ENCODE measurements at regions not wholly inside any gene's neighbourhood (a gene's known extent, or its start where the extent isn't known, plus 50 kb on each side); places are given as distances from the start of the nearest gene placed in this dataset.
"Not testable (repeated sequence)": the region's sequence is repeated elsewhere in the genome, so short reads cannot be mapped to it uniquely, and the experiment has no call there.

DNA sequence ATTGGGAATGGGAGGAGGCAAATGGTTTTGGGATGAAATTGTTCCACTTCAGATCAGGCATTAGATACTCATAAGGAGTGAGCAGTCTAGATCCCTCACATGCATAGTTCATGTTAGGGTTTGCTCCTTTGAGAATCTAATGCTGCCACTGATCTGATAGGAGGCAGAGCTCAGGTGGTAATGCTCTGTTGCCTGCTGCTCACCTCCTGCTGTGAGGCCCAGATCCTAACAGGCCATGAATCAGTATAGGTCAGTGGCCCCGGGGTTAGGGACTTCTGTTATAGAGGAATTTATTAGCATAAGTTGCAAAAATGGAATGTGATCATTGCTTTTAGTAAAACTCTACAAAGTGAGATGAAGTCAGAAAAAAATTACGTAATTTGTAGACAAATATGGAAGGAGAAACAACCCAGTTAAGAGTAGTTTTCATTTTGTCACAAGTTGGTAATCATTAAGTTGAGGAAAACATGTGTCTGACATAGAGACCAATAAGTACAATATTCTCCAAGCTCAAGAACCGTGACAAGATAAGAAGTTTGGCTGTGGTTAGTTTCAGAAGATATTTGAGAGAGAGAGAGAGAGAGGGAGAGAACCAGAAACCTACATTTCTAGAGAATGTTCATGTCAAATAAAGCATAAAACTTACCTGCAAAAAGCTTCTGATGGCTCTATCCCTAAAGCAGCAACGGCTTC lies 689.7 kb upstream of the PRMT6 start:
- no peak overlapping the region for H3K4ac ChIP-seq (ENCODE audit: low read depth, low read length)
- no peak overlapping the region for H2BK5ac ChIP-seq (ENCODE audit: low read depth, low read length, poor library complexity)
- no peak overlapping the region for H4K8ac ChIP-seq (ENCODE audit: low read depth, low read length)
- no peaks in the 10 kb centered on the region for H3K79me1 ChIP-seq (ENCODE audit: low read length)
- H3K23ac ChIP-seq (ENCODE audit: low read length) = no peak overlapping the region
- H4K12ac ChIP-seq (ENCODE audit: low read depth, low read length) = no peak overlapping the region
- no peak overlapping the region for H3K9ac ChIP-seq (ENCODE audit: low read length)
- H3K4me2 ChIP-seq (ENCODE audit: low read length) = no peak overlapping the region
- DNase-seq = no peak
- no peaks in the 10 kb centered on the region for H3K27me3 ChIP-seq (ENCODE audit: insufficient read depth, low read length)
- no peak overlapping the region for H2BK120ac ChIP-seq (ENCODE audit: insufficient read depth, low read length, poor library complexity)
- no peak overlapping the region for H3K4me3 ChIP-seq (ENCODE audit: low read depth, low read length)
- H3K79me2 ChIP-seq (ENCODE audit: control insufficient read depth, insufficient read depth, low read length, poor library complexity) = no peaks in the 10 kb centered on the region
- no peak overlapping the region for H3K18ac ChIP-seq (ENCODE audit: low read length)
- no peak overlapping the region for H2AK5ac ChIP-seq (ENCODE audit: low read length)
- no CpG with 5 or more reads among the region's 4 CpGs for WGBS (ENCODE audit: extremely low coverage, insufficient coverage, insufficient read length)
- H3K9me3 ChIP-seq (ENCODE audit: insufficient read depth, low read depth, low read length) = no peaks in the 10 kb centered on the region
- no peak overlapping the region for H4K91ac ChIP-seq (ENCODE audit: low read depth, low read length)
- no peak overlapping the region for H3K27ac ChIP-seq (ENCODE audit: low read depth, low read length)
- H2BK12ac ChIP-seq (ENCODE audit: low read length) = no peak overlapping the region
- no peaks in the 10 kb centered on the region for H3K36me3 ChIP-seq (ENCODE audit: control insufficient read depth in 1 of 2, insufficient read depth in 2 of 2, low read length in 2 of 2)
- H3K14ac ChIP-seq (ENCODE audit: low read length) = no peak overlapping the region
- H2AFZ ChIP-seq (ENCODE audit: insufficient read depth, low read length, poor library complexity) = no peak overlapping the region
- no peaks in the 10 kb centered on the region for H3K4me1 ChIP-seq (ENCODE audit: control insufficient read depth in 1 of 2, insufficient read depth in 2 of 2, low read length in 2 of 2)

DNA sequence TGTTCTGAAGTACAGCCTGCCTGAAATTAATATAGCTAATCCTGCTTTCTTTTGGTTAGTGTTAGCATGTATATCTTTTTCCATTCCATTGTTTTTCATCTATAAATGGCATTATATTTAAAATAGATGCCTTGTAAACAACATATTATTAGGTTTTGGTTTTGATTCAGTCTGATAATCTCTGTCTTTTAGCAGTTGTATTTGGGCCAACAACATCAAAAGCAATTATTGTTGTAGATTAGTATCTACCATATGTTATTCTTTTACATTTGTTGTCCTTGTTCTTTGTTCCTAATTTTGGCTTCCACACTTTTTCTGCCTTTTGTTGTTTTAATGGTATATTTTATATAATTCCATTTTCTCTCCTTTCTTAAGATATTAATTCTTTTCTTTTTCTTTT lies 678.2 kb upstream of the PRMT6 start:
- Histone ChIP-seq H3K9ac (ENCODE audit: low read length) (no peak overlapping the region), H3K27me3 (ENCODE audit: insufficient read depth, low read length) (no peaks in the 10 kb centered on the region), H3K4me1 (ENCODE audit: control insufficient read depth in 1 of 2, insufficient read depth in 2 of 2, low read length in 2 of 2) (no peaks in the 10 kb centered on the region), H3K4me3 (ENCODE audit: low read depth, low read length) (no peak overlapping the region), H2BK120ac (ENCODE audit: insufficient read depth, low read length, poor library complexity) (no peak overlapping the region), H3K4ac (ENCODE audit: low read depth, low read length) (no peak overlapping the region), H3K36me3 (ENCODE audit: control insufficient read depth in 1 of 2, insufficient read depth in 2 of 2, low read length in 2 of 2) (no peaks in the 10 kb centered on the region), H3K9me3 (ENCODE audit: insufficient read depth, low read depth, low read length) (no peaks in the 10 kb centered on the region), H2BK12ac (ENCODE audit: low read length) (no peak overlapping the region), H4K12ac (ENCODE audit: low read depth, low read length) (no peak overlapping the region), H4K91ac (ENCODE audit: low read depth, low read length) (no peak overlapping the region), H3K18ac (ENCODE audit: low read length) (no peak overlapping the region), H2AFZ (ENCODE audit: insufficient read depth, low read length, poor library complexity) (no peak overlapping the region), H4K8ac (ENCODE audit: low read depth, low read length) (no peak overlapping the region), H3K27ac (ENCODE audit: low read depth, low read length) (no peak overlapping the region), H3K4me2 (ENCODE audit: low read length) (no peak overlapping the region), H3K14ac (ENCODE audit: low read length) (no peak overlapping the region), H2AK5ac (ENCODE audit: low read length) (no peak overlapping the region), H3K23ac (ENCODE audit: low read length) (no peak overlapping the region), H2BK5ac (ENCODE audit: low read depth, low read length, poor library complexity) (no peak overlapping the region), H3K79me1 (ENCODE audit: low read length) (no peaks in the 10 kb centered on the region), H3K79me2 (ENCODE audit: control insufficient read depth, insufficient read depth, low read length, poor library complexity) (no peaks in the 10 kb centered on the region)
- no peak for DNase-seq

DNA sequence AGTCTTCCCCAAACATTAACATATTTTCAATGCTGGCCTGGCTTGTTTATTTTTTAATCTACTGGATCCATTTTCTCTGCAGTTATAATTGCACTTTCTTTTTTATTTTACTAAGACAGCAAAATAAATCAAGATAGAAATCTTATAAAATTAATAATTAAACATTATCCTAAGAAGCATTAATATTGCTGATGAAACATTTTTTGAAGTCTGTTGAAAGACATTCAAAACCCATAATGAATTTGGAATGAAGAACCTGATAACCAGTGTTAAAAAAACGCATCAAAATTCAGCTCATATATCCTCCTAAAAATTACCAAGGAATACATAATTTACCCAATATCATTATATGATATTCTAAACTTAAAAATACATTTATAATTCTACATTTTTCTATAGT lies 675.7 kb upstream of the PRMT6 start:
- H3K4me2 ChIP-seq (ENCODE audit: low read length) = no peak overlapping the region
- no peak overlapping the region for H3K4me3 ChIP-seq (ENCODE audit: low read depth, low read length)
- H3K79me2 ChIP-seq (ENCODE audit: control insufficient read depth, insufficient read depth, low read length, poor library complexity) = no peaks in the 10 kb centered on the region
- no peaks in the 10 kb centered on the region for H3K79me1 ChIP-seq (ENCODE audit: low read length)
- no peaks in the 10 kb centered on the region for H3K27me3 ChIP-seq (ENCODE audit: insufficient read depth, low read length)
- no CpG with 5 or more reads among the region's 1 CpG for WGBS (ENCODE audit: extremely low coverage, insufficient coverage, insufficient read length)
- no peak overlapping the region for H3K23ac ChIP-seq (ENCODE audit: low read length)
- no peaks in the 10 kb centered on the region for H3K4me1 ChIP-seq (ENCODE audit: control insufficient read depth in 1 of 2, insufficient read depth in 2 of 2, low read length in 2 of 2)
- H3K14ac ChIP-seq (ENCODE audit: low read length) = no peak overlapping the region
- no peak overlapping the region for H3K27ac ChIP-seq (ENCODE audit: low read depth, low read length)
- H2BK120ac ChIP-seq (ENCODE audit: insufficient read depth, low read length, poor library complexity) = no peak overlapping the region
- H2AFZ ChIP-seq (ENCODE audit: insufficient read depth, low read length, poor library complexity) = no peak overlapping the region
- H2AK5ac ChIP-seq (ENCODE audit: low read length) = no peak overlapping the region
- H3K18ac ChIP-seq (ENCODE audit: low read length) = no peak overlapping the region
- H2BK5ac ChIP-seq (ENCODE audit: low read depth, low read length, poor library complexity) = no peak overlapping the region
- H3K9me3 ChIP-seq (ENCODE audit: insufficient read depth, low read depth, low read length) = no peaks in the 10 kb centered on the region
- H2BK12ac ChIP-seq (ENCODE audit: low read length) = no peak overlapping the region
- H3K36me3 ChIP-seq (ENCODE audit: control insufficient read depth in 1 of 2, insufficient read depth in 2 of 2, low read length in 2 of 2) = no peaks in the 10 kb centered on the region
- no peak overlapping the region for H4K12ac ChIP-seq (ENCODE audit: low read depth, low read length)
- no peak overlapping the region for H4K91ac ChIP-seq (ENCODE audit: low read depth, low read length)
- no peak for DNase-seq
- H3K4ac ChIP-seq (ENCODE audit: low read depth, low read length) = no peak overlapping the region
- H4K8ac ChIP-seq (ENCODE audit: low read depth, low read length) = no peak overlapping the region
- H3K9ac ChIP-seq (ENCODE audit: low read length) = no peak overlapping the region

DNA sequence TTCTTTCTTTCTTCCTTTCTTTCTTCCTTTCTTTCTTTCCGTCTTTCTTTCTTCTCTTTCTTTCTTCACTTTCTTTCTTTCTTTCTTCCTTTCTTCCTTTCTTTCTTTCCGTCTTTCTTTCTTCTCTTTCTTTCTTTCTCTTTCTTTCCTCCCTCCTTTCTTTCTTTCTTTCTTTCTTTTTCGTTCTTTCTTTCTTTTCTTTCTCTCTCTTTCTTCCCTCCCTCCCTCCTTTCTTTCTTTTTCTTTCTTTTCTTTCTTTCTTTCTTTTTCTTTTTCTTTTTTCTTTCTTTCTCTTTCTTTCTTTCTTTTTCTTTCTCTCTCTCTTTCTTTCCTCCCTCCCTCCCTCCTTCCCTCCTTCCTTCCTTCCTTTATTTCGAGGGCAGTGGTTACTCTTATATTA lies 667.3 kb upstream of the PRMT6 start:
- H3K79me1 ChIP-seq (ENCODE audit: low read length); H3K27ac ChIP-seq (ENCODE audit: low read depth, low read length); H4K12ac ChIP-seq (ENCODE audit: low read depth, low read length); H2BK120ac ChIP-seq (ENCODE audit: insufficient read depth, low read length, poor library complexity); H3K79me2 ChIP-seq (ENCODE audit: control insufficient read depth, insufficient read depth, low read length, poor library complexity); H3K27me3 ChIP-seq (ENCODE audit: insufficient read depth, low read length); H3K18ac ChIP-seq (ENCODE audit: low read length); H4K91ac ChIP-seq (ENCODE audit: low read depth, low read length); H3K9ac ChIP-seq (ENCODE audit: low read length); H3K4me2 ChIP-seq (ENCODE audit: low read length); H3K9me3 ChIP-seq (ENCODE audit: insufficient read depth, low read depth, low read length); H2AK5ac ChIP-seq (ENCODE audit: low read length); H3K4ac ChIP-seq (ENCODE audit: low read depth, low read length); H3K36me3 ChIP-seq (ENCODE audit: control insufficient read depth in 1 of 2, insufficient read depth in 2 of 2, low read length in 2 of 2); H2BK5ac ChIP-seq (ENCODE audit: low read depth, low read length, poor library complexity); H3K14ac ChIP-seq (ENCODE audit: low read length); H3K23ac ChIP-seq (ENCODE audit: low read length); H4K8ac ChIP-seq (ENCODE audit: low read depth, low read length); H3K4me3 ChIP-seq (ENCODE audit: low read depth, low read length); H2BK12ac ChIP-seq (ENCODE audit: low read length); H2AFZ ChIP-seq (ENCODE audit: insufficient read depth, low read length, poor library complexity); H3K4me1 ChIP-seq (ENCODE audit: control insufficient read depth in 1 of 2, insufficient read depth in 2 of 2, low read length in 2 of 2); DNase-seq: not testable (repeated sequence)
- WGBS (ENCODE audit: extremely low coverage, insufficient coverage, insufficient read length) = no CpG with 5 or more reads among the region's 4 CpGs

Measured in trophoblast cell (in vitro differentiated cells and primary cell).